K562 (cell line): ENCODE measurements at regions not wholly inside any gene's neighbourhood (a gene's known extent, or its start where the extent isn't known, plus 50 kb on each side); places are given as distances from the start of the nearest gene placed in this dataset.

Experiments
- ATAC-seq: fragments of 200-7000 bp; cut with Tn5 transposase; 3 replicates; pipeline ENCODE4 v1.9.1; 2020; ENCODE audit warnings: moderate library complexity
- BruUV-seq: library from RNA; stranded (reverse); fragments of 400-500 nt; replicated peaks from 2 replicates; lab custom pipeline; 2021; lab: Mats Ljungman, UMichigan
- CTCF ChIA-PET: fragments of 300-600 bp; formaldehyde crosslinking; extraction: SDS; loops from one replicate; lab custom pipeline; 2021; ENCODE audit warnings: low intra/inter-chr PET ratio; lab: Yijun Ruan, JAX
- POLR2A ChIA-PET: fragments of 300-600, 350-650 bp; sonication (Branson Sonifier 250); formaldehyde crosslinking; extraction: SDS; loops from one replicate; lab custom pipeline; 2021; ENCODE audit warnings: antibody characterized with exemption, inconsistent platforms; lab: Yijun Ruan, JAX
- DNase-seq, 4 experiments: peaks; one replicate each; pipeline versions ENCODE4 v3.0.0 to v3.0.0-alpha.2; 2011 to 2018; ENCODE audit warnings: low spot score in 3 of 4, mixed read lengths in 3 of 4; ENCODE audit errors: extremely low read depth in 1 of 4
- FAIRE-seq: peaks from 2 replicates; lab custom pipeline; 2011; peaks lifted over from hg19 to GRCh38; lab: Jason Lieb, UNC
- H2AFZ ChIP-seq: 2 replicates; pipeline ENCODE4 v1.6.0; 2011; ENCODE audit warnings: low read depth, low read length, control low read depth, inconsistent platforms
- H3K27ac ChIP-seq: fragments of 200-600 bp; 3 replicates; pipeline ENCODE4 v1.8.0; 2011; ENCODE audit warnings: low read depth, mild to moderate bottlenecking, control low read depth, inconsistent platforms, low read length, moderate library complexity, mixed read lengths; ENCODE audit errors: extremely low read depth
- H3K27me3 ChIP-seq, 2 experiments: fragments of 300-600 bp in 1 of 2; 2 replicates in 1 of 2; 3 replicates in 1 of 2; pipeline versions ENCODE4 v1.6.0 to v1.8.0; 2011; ENCODE audit warnings: inconsistent platforms in 2 of 2, low read length in 2 of 2, mild to moderate bottlenecking in 1 of 2, mixed read lengths in 1 of 2, moderate library complexity in 1 of 2; ENCODE audit not compliant: control insufficient read depth in 2 of 2, insufficient read depth in 2 of 2
- H3K36me3 ChIP-seq: fragments of 300-600 bp; 3 replicates; pipeline ENCODE4 v1.8.0; 2011; ENCODE audit warnings: mild to moderate bottlenecking, low read length, inconsistent platforms; ENCODE audit not compliant: control insufficient read depth, insufficient read depth
- H3K4me1 ChIP-seq, 2 experiments: fragments of 200-600 bp in 1 of 2; replicated peaks in 1 of 2; 2 replicates in 1 of 2; 3 replicates in 1 of 2; pipeline versions ENCODE4 v1.5.1 to v1.8.0; 2011; ENCODE audit warnings: inconsistent platforms in 2 of 2, low read length in 2 of 2, mild to moderate bottlenecking in 1 of 2, mixed read lengths in 1 of 2, moderate library complexity in 1 of 2; ENCODE audit not compliant: control insufficient read depth in 2 of 2, insufficient read depth in 2 of 2
- H3K4me2 ChIP-seq: 2 replicates; pipeline ENCODE4 v1.6.1; 2011; ENCODE audit warnings: low read length, control low read depth, inconsistent platforms, mixed read lengths; ENCODE audit not compliant: insufficient read depth
- H3K4me3 ChIP-seq: fragments of 200-600 bp; sonication (generic), shearing (Covaris generic); 2 replicates; pipeline ENCODE4 v1.5.1; 2016; ENCODE audit warnings: control low read depth, inconsistent platforms
- H3K79me2 ChIP-seq: fragments of 200-600 bp; 3 replicates; pipeline ENCODE4 v1.8.0; 2011; ENCODE audit warnings: low read length, inconsistent platforms; ENCODE audit not compliant: control insufficient read depth, insufficient read depth
- H3K9ac ChIP-seq, 2 experiments: 2 replicates each; pipeline versions ENCODE4 v1.6.0 to v1.6.1; 2011; ENCODE audit warnings: low read depth in 2 of 2, low read length in 2 of 2, control low read depth in 1 of 2, inconsistent platforms in 1 of 2, mild to moderate bottlenecking in 1 of 2, mixed read lengths in 1 of 2; ENCODE audit not compliant: insufficient read depth in 1 of 2
- H3K9me1 ChIP-seq: one replicate; pipeline ENCODE4 v1.6.0; 2011; ENCODE audit warnings: inconsistent platforms, mild to moderate bottlenecking, low read length, moderate library complexity; ENCODE audit not compliant: control insufficient read depth, insufficient read depth
- H3K9me3 ChIP-seq: replicated peaks from 2 replicates; pipeline ENCODE4 v1.5.1; 2011; ENCODE audit warnings: low read depth, low read length, inconsistent platforms; ENCODE audit not compliant: control insufficient read depth, insufficient read depth
- H4K20me1 ChIP-seq: replicated peaks from 2 replicates; pipeline ENCODE4 v1.6.1; 2011; ENCODE audit warnings: low read length, inconsistent platforms, mixed read lengths; ENCODE audit not compliant: control insufficient read depth, insufficient read depth
- E4F1 ChIP-seq: fragments of 250-450 bp; sonication (Bioruptor Pico); IDR thresholded peaks from 2 replicates; pipeline ENCODE4 v1.5.0; 2021; ENCODE audit warnings: mild to moderate bottlenecking, borderline replicate concordance
- ESRRA ChIP-seq: fragments of 450-650 bp; IDR thresholded peaks from 2 replicates; pipeline ENCODE4 v1.6.1; 2014; ENCODE audit warnings: low read depth, mild to moderate bottlenecking, moderate library complexity, borderline replicate concordance
- POLR3A ChIP-seq: IDR thresholded peaks from 2 replicates; pipeline ENCODE4 v1.6.1; 2011; ENCODE audit warnings: borderline replicate concordance, mild to moderate bottlenecking, moderate library complexity; ENCODE audit not compliant: insufficient read length, insufficient read depth; ENCODE audit errors: extremely low read depth
- RCOR1 ChIP-seq, 2 experiments: IDR thresholded peaks; 2 replicates each; pipeline ENCODE4 v1.6.1; 2012; ENCODE audit warnings: low read depth in 2 of 2, low read length in 2 of 2, borderline replicate concordance in 1 of 2, improper control_type of control experiment in 1 of 2
- ZNF124 ChIP-seq: sonication (generic); formaldehyde crosslinking; IDR thresholded peaks from 2 replicates; pipeline ENCODE4 v1.8.1; 2022; ENCODE audit warnings: missing genetic modification reagents
- ZNF165 ChIP-seq: fragments of 250-450 bp; sonication (Bioruptor Pico); IDR thresholded peaks from 2 replicates; pipeline ENCODE4 v1.4.0; 2020; ENCODE audit warnings: borderline replicate concordance
- ZNF561 ChIP-seq: fragments of 450-650 bp; formaldehyde crosslinking; conservative IDR thresholded peaks from 2 replicates; pipeline ENCODE4 v1.4.0; 2020; ENCODE audit warnings: mild to moderate bottlenecking, moderate library complexity
- WGBS: fragments of 100-300 bp; shearing (Covaris generic); methylation state at CpG from one replicate; pipeline ENCODE4 v1.1.6; 2016; ENCODE audit warnings: low coverage, mixed read lengths; ENCODE audit not compliant: insufficient coverage; ENCODE audit errors: missing lambda C conversion rate; 5-methylcytosine and 5-hydroxymethylcytosine counted together
- in situ Hi-C: fragments of 300-500 bp; cut with MboI; formaldehyde crosslinking; loops from 4 replicates; pipeline ENCODE4 v1.15.0; 2018; ENCODE audit warnings: inconsistent platforms, mixed read lengths
- intact Hi-C: fragments of 100-400 bp; cut with micrococcal nuclease; formaldehyde crosslinking; loops from 2 replicates; pipeline ENCODE4 v1.14.2; 2022

DNA sequence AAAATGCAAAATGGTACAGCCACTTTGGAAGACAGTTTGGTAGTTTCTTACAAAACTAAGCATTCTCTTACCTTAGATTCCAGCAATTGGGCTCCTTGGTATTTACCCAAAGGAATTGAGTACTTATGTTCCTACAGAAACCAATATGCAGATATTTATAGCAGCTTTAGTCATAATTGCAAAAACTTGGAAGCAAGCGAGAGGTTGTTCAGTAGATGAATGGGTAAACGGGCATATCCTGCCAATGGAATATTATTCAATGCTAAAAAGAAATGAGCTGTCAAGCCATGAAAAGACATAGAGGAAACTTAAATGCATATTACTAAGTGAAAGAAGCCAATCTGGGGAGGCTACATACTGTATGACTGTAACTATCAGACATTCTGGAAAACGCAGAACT lies 926.7 kb downstream of the TYW1 start:
- Histone ChIP-seq H4K20me1 (no peaks in the 10 kb centered on the region), H3K9me1 (no peaks in the 10 kb centered on the region), H3K27ac (no peak overlapping the region), H3K9ac (no peak overlapping the region), H3K4me2 (no peak overlapping the region), H3K36me3 (no peaks in the 10 kb centered on the region), H3K4me3 (no peak overlapping the region), H3K4me1 (no peaks in the 10 kb centered on the region), H2AFZ (no peak overlapping the region), H3K9me3 (no peaks in the 10 kb centered on the region; the same call in 1 of the 2 replicates), H3K27me3 (no peaks in the 10 kb centered on the region), H3K79me2 (no peaks in the 10 kb centered on the region)
- intact Hi-C loops, result no loop called here
- CTCF ChIA-PET, result no interaction called here
- no peak for FAIRE-seq
- ATAC-seq, result no peak
- TF ChIP-seq ZNF165 (CRISPR knock-in tag) (no peak), E4F1 (no peak), POLR3A (no peak), ZNF561 (CRISPR knock-in tag) (no peak), ESRRA (no peak), ZNF124 (CRISPR knock-in tag) (no peak), RCOR1 (IDR thresholded peaks at IDR 0.05; ENCODE audit: borderline replicate concordance in 1 of 2, low read depth in 2 of 2, low read length in 2 of 2) (no peak)
- DNase-seq, result no peak
- BruUV-seq, result no TSS peak
- 4% methylated on average over 3 of the region's 3 CpGs for WGBS
- in situ Hi-C loops, result no loop called here
- POLR2A ChIA-PET, result no interaction called here
